Lower leg skin (tissue), 3 donors: ENCODE measurements at regions not wholly inside any gene's neighbourhood (a gene's known extent, or its start where the extent isn't known, plus 50 kb on each side); places are given as distances from the start of the nearest gene placed in this dataset.

Experiments
- CTCF ChIP-seq, 3 donors: fragments of 450-650 bp; IDR thresholded peaks; one replicate each; pipeline ENCODE4 v1.5.1; 2016; ENCODE audit warnings: antibody characterized with exemption in 3 of 3, mild to moderate bottlenecking in 3 of 3, moderate library complexity in 2 of 3
- POLR2A ChIP-seq, 2 donors: fragments of 450-650 bp; IDR thresholded peaks; one replicate each; pipeline ENCODE4 v1.6.1; 2016 to 2017; ENCODE audit warnings: antibody characterized with exemption in 2 of 2, mild to moderate bottlenecking in 1 of 2, moderate library complexity in 1 of 2

- TF ChIP-seq CTCF (IDR thresholded peaks at IDR 0.05) (no peak), POLR2A (IDR thresholded peaks at IDR 0.05) (no peak)
These were observed 749.8 kb upstream of the CDH9 start for GRCh38 chr5:27788184-27788583.
